ENCODE measurements at regions not wholly inside any gene's neighbourhood (a gene's known extent, or its start where the extent isn't known, plus 50 kb on each side); places are given as distances from the start of the nearest gene placed in this dataset.

DNA sequence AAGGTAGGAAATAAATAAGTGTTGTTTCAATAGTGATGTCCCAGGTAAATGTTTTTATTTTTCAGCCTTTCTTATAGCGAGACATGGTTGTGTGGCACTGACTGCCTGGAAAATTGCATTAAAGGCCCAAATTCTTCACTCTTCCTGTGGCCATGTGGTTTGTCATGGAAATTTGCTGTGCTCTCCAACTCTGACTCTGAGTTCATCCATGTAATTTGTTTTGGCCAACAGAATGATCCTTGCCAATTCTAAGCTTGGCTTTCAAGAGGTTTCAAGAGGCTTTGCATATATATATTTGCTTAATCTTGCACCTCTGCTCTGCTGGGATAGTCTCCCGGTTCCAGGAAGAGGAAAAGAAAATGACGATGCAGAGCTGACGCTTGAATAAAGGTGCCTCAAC, 107.5 kb upstream of the ARHGEF26 start:
- intact Hi-C loops (cut with DNase I) = no loop called here
- no peaks in the 10 kb centered on the region for H3K27me3 ChIP-seq
- TF ChIP-seq POLR2AphosphoS5 (IDR thresholded peaks at IDR 0.05) (no peak), CTCF (IDR thresholded peaks at IDR 0.05) (no peak), POLR2A (IDR thresholded peaks at IDR 0.05; ENCODE audit: low read depth) (no peak), EP300 (IDR thresholded peaks at IDR 0.05) (no peak)
- no peaks in the 10 kb centered on the region for H3K9me3 ChIP-seq
- H3K27ac ChIP-seq (replicated peaks in 1 of 4) = no peak overlapping the region
- H3K4me1 ChIP-seq = no peaks in the 10 kb centered on the region
- no peak for DNase-seq (ENCODE audit: extremely low spot score)
- H3K4me3 ChIP-seq = no peak overlapping the region
- no peaks in the 10 kb centered on the region for H3K36me3 ChIP-seq
- 66% methylated on average over 4 of the region's 4 CpGs for WGBS

- Histone ChIP-seq H3K36me3 (no peaks in the 10 kb centered on the region), H3K27ac (replicated peaks in 1 of 4) (no peak overlapping the region), H3K4me1 (no peaks in the 10 kb centered on the region), H3K4me3 (no peak overlapping the region), H3K9me3 (no peaks in the 10 kb centered on the region), H3K27me3 (no peaks in the 10 kb centered on the region)
- no peak for DNase-seq (ENCODE audit: extremely low spot score)
- TF ChIP-seq POLR2AphosphoS5 (IDR thresholded peaks at IDR 0.05) = no peak
- TF ChIP-seq POLR2A (IDR thresholded peaks at IDR 0.05; ENCODE audit: low read depth) = no peak
- no peak for TF ChIP-seq EP300 (IDR thresholded peaks at IDR 0.05)
- TF ChIP-seq CTCF (IDR thresholded peaks at IDR 0.05) = no peak
- WGBS = 75% methylated on average over 4 of the region's 4 CpGs
- intact Hi-C loops (cut with DNase I) = no loop called here
Measured at GRCh38 chr3:154015307-154015706, 105.9 kb upstream of the ARHGEF26 start.

DNA sequence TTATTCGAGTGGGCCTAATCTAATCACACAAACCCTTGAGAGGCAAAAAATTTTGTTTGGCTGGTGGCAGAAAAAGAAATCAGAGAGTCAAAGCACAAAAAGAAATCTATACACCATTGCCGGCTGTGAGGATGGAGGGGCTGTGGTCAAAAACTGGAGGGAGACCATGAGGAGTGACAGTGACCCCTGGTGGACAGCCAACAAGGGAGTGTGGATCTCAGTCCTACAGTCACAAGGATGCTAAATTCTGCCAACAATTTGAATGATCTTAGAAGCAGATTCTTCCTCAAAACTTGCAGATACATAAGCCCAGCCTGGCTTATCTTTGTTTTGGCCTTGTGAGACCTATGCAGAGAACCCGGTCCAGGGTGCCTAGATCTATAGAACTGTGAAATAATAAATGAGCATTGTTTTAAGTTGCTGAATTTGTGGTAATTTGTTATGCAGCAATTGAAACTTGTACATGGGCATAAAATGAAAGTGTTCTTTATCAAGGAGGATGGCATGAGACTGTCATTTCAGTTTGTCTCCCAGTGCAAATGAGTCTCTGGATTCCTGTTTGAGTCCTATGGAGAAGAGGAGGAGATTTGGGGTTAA, 103.0 kb upstream of the ARHGEF26 start:
- no peak for DNase-seq (ENCODE audit: extremely low spot score)
- Histone ChIP-seq H3K36me3 (no peaks in the 10 kb centered on the region), H3K9me3 (no peaks in the 10 kb centered on the region), H3K4me3 (no peak overlapping the region), H3K27ac (replicated peaks in 1 of 4) (no peak overlapping the region), H3K27me3 (no peaks in the 10 kb centered on the region), H3K4me1 (peaks cover 0 to 10% (median under 1%) of the 10 kb centered on the region in 4 donors)
- intact Hi-C loops (cut with DNase I) = no loop called here
- 52% methylated on average over 3 of the region's 3 CpGs for WGBS
- TF ChIP-seq POLR2AphosphoS5 (IDR thresholded peaks at IDR 0.05) (no peak), CTCF (IDR thresholded peaks at IDR 0.05) (peak in 1 of 3 experiments; percentile 26), EP300 (IDR thresholded peaks at IDR 0.05) (no peak)

DNA sequence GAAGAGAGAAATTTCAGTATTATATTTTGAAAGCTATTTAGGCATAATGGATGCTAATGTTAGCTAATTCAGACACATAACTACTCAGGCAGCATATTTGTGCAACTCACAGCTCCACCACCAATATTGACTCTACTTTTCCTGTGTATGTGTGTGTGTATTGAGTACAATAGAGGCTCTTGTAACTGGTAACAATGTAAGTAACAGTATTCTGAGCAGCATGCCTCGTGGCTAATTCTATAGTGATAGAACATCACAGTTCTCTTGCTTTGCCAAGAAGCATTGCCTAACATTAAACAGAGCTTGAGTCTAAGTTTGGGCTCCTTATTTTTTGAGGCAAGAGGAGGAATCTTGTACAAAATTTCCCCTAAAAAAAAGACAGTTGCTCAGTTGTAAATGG, 98.6 kb upstream of the ARHGEF26 start:
- WGBS = 39% methylated on average over 1 of the region's 1 CpG
- Histone ChIP-seq H3K36me3 (no peaks in the 10 kb centered on the region), H3K27ac (replicated peaks in 1 of 4) (no peak overlapping the region), H3K4me3 (no peak overlapping the region), H3K4me1 (peaks cover 0 to 18% (median 2%) of the 10 kb centered on the region in 4 donors), H3K9me3 (no peaks in the 10 kb centered on the region), H3K27me3 (no peaks in the 10 kb centered on the region)
- no peak for DNase-seq (ENCODE audit: extremely low spot score)
- TF ChIP-seq EP300 (IDR thresholded peaks at IDR 0.05) = no peak
- intact Hi-C loops (cut with DNase I) = no loop called here

GRCh38 chr3:154023148-154023547, 98.0 kb upstream of the ARHGEF26 start:
- Histone ChIP-seq H3K27ac (replicated peaks in 1 of 4) (peak overlapping the region in 2 of 4 donors; percentile 8 to 31), H3K4me3 (no peak overlapping the region), H3K27me3 (no peaks in the 10 kb centered on the region), H3K36me3 (no peaks in the 10 kb centered on the region), H3K4me1 (peaks cover 0 to 20% (median 2%) of the 10 kb centered on the region in 4 donors), H3K9me3 (no peaks in the 10 kb centered on the region)
- TF ChIP-seq POLR2AphosphoS5 (IDR thresholded peaks at IDR 0.05) (no peak), CTCF (IDR thresholded peaks at IDR 0.05) (no peak)
- intact Hi-C loops (cut with DNase I) = no loop called here
- DNase-seq (ENCODE audit: extremely low spot score) = no peak

All from esophagus muscularis mucosa (tissue), 4 donors.